Left hindlimb (tissue), 1 donor: ENCODE measurements at regions not wholly inside any gene's neighbourhood (a gene's known extent, or its start where the extent isn't known, plus 50 kb on each side); places are given as distances from the start of the nearest gene placed in this dataset.
"Not testable (repeated sequence)": the region's sequence is repeated elsewhere in the genome, so short reads cannot be mapped to it uniquely, and the experiment has no call there.

ENCODE experiments used
- DNase-seq: peaks from one replicate; pipeline ENCODE4 v3.0.0-alpha.2; 2018

DNA sequence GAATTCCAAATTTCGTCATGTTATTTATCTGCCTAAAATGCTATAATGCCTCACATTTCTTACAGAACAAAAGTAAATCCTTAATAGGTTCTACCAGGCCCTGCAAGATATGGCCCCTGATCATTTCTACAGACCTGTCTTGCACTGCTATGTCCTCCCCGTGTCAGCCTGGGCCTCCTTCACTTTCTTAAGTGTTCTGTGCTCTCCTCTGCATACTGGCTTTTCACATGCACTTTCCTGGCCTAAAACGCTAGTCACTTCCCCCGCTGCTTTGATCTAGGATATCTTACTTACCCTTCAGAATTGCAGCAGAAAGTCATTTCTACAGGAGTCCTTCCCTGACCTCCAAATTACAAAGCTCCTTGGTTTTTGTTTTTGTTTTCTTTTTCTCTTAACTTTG lies 551.3 kb downstream of the NSUN3 start:
- DNase-seq, result no peak

DNA sequence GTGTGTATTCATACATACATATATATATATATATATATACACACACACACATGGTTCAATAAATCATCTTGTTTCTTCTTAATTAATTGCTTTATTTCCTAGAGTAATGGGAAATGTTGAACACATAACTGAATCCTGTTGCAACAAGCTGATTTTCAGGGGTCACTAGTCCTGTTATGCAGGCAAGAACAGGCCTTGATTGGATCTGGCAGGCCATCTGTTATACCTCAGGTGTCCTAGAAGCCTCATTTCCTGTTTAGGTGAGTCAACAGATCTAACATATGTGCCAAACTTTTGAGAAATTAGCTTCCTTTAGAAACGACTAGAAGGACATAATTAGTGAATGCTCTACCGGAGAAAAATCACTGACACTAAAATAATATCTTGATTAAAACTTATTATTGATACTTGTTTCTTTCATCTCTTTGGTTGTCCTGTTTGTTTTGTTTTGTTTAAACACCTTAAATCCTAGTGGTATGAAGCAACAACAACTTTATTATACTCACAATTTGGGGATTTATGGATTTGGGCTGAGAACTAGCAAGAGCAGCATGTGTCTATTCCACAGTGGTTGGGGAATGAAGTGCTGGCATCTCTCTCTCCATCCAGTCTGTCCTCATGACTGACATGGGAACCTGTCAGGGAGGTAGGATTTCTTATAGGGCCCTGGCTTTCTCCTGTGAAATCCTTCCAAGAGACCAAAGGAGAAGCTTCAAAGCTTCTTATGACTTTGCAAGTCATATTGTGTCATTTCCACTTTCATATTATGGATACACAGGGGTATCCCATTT lies 552.6 kb downstream of the NSUN3 start:
- no peak for DNase-seq

DNA sequence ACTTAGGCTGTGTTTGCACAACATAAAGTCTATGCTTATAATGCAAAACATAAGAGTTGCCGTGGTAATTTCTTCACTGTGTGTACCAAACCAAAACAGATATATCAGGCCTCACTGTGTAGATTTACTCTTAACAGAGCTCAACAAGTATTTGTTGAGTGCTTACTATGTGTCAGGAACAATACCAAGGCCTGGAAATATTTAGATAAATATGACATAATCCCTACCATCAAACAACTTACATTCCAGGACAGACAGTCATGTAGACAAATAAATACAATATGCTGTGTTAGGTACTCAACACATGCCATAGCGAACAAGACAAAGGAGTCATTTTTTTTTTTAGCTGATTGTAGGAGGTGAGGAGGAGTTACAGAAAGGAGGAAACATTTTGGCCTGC lies 554.0 kb downstream of the NSUN3 start:
- no peak for DNase-seq

DNA sequence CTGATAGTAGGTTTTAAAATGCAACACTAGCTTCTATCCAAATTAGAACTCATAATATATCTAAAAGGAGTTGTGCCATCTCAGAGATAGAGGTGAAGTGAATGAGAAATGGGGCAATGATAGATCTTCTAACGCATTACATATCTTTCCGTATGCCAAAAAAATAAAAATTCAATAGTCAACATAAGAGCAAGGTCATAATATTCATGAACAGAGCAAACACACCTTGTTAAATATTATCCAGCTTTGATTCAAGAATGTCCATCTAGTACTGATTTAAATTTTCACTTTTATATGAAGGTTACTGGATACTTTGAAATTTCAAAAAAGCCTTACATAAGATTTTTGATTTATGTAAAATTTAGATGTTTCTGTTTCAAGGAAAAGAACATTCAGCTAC lies 554.5 kb downstream of the NSUN3 start:
- no peak for DNase-seq

DNA sequence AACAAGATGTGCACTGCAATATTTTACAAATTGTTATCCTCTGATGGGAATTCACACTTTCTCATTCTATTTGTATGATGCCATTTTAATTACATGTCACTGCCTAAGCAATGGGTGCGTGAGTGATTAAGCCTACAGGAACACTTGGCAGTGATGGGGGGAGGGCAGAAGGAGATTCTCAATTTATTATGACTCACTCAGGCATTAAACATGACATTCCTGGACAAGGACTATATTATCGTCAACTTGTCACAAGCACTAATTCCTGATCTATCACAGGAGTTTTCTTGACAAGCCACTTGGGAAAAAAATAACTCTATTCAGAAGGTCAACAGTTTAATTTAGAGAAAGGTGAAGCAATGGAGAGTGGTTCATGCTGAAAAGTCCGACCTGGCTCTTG lies 556.8 kb downstream of the NSUN3 start:
- DNase-seq, result no peak

DNA sequence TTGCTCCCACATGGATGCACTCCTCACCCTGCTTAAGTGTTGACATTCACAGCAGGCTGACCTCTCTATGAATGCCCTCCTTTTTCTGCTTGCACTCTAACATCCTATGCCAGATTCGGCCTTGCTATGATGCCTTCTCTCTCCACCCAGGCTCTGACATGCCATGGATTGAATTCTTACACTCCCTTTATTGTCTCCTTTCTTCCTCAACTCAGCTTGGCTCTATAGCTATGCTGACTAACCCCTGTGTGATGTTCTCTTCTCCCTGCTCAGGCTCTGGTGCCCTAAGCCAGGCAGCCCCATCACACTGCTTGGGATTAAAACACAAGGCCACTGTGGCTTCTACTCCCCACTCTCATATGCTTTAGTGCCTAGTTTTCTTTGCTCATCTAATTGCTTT lies 563.7 kb downstream of the NSUN3 start:
- no peak for DNase-seq

DNA sequence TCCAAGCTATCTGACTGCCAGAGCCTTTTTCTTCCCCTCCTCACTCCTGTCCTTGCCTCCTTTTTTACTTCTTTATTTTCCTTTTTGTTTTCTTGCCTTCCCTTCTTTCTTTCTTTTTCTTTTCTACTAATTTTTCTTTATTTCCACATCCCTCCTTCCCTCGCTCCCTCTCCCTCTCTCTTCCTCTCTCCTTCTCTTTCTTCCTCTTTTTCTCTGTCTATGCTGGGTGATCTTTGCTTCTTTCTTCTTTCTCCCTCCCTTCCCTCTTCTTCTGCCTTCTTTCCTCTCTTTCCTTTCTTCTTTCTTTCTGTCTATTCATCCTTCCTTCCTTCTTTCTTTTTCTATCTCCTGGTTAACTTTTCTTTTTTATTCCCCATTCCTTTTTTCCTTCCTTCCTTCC lies 564.8 kb downstream of the NSUN3 start:
- no peak for DNase-seq

DNA sequence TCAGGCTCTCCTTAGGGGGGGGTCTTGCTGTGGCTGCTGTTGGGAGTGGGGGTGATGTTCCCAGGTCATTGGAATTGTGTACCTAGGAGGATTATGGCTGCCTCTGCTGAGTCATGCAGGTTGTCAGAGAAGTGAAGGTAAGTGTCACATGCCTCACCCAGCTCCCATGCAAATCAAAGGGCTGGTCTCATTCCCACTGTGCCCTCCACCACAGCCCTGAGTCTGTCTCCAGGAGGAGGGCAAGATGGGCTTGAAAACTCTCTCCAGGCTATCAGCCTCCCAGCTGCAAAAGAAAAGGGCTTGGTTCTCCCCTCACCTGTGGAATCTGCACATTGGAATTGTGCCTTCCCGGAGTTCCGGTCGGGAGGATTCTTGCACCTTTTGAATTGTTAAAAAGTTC lies 580.5 kb downstream of the NSUN3 start:
- no peak for DNase-seq

DNA sequence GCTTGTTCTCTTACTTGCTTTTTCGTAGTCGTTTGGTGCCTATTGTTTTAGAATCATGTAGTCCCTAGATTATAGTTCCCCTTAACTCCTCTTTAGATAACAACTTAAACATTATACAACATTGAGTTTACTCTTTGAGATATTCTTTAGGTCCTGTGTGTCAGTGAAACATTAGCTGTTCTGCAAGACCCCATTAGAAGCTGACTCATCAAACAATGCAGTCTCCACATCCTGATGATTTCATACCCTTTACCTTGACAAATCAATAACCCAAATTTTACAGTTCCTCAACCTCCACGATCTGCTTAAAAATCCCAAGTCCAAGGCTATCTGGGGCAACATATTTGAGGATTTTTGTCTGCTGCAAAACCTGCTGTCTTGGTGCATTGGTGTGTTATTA lies 582.9 kb downstream of the NSUN3 start:
- no peak for DNase-seq

DNA sequence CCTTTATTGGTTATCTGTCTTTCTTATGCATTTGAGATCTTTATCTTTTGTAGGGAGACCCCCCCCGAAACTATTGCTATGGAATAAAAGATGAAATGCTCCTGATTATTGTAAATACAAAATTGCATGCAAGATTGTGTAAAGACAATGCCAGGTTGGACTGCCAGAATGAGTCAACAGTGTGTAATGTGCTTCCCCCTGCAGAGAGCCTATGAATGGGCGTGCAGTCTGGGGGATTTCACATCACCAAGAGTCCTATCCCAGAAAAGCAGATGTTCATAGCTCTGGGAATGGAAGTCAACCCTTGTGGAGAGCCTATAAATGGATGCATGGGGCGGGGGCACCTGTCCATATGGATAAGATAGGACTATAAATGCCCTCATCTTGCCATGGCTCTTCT lies 584.3 kb downstream of the NSUN3 start:
- DNase-seq, result no peak

DNA sequence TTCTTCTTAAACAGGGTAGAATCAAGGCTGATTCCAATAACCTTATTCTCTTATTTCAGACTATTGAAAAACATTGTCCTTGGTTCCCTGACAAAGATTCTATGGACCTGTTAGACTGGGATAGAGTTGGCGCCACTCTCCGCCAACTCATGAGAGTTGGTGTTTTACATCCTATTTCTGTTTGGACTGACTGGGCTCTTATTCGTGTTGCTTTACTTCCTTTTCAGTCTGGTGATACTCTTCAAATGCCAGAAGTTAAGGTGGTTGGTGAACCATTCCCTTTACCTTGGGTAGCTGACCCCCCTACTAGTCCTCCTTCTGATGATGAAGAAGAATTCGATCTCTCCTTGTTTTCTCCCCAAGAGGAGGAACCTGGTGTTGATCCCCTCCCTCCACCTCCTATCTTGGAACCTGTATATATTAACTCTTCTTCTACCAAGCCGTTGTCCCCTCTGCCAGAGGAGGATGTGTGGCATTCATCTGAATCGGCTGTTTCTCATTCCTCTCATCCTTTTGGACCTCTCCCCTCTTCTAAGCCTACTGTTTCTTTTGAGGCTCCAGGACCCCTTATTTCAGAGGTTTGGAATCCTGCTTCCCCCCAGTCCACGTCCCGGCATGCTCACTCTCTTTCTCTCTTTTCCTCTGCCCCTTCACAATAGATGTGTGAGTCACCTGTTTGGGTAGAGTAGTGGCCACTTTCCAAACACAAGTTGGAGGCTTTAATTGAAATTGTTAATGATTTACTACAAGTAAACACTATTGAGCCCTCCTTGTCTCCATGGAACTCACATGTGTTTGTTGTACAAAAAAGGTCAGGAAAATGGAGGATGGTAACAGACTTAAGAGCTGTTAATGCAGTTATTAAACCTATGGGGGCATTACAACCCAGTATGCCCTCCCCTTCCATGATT lies 585.7 kb downstream of the NSUN3 start:
- not testable (repeated sequence) for DNase-seq

DNA sequence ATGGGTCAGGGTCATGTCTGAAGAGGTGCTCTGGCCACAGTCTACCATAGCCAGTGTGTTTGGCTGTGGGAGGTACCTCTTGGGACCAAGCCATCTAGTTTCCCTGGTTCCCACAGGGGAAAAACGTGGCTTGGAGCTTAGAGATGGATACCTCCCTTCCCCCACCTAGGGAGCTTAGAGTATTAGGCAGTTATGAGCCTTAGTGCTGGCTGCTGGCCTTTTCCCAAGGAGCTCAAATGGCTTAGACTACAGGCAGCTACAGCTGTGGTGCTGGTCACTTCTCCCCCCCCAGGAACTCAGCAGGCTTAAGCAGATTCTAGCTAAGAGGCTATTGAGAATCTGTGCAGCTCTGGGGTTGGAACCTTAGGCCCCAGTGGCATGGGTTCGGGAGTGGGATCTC lies 591.2 kb downstream of the NSUN3 start:
- no peak for DNase-seq

DNA sequence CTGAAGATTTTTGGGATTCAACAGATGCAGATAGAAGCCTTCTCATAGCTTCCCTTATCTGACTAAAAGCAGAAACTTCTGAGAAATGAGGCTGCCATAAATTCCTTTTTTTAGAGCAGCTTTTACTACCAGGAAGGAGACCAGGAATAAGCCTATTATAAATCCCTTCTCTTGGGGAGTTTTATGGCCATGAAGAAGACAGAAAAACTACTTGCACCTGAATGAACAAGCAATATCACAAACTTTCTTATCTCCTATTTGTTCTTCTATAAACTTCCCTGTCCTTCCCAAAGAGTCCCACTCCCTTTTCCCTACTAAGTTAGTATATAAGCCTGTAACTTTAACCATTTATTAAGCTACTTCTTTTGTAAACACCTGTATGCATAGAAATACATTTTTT lies 603.1 kb downstream of the NSUN3 start:
- no peak for DNase-seq

DNA sequence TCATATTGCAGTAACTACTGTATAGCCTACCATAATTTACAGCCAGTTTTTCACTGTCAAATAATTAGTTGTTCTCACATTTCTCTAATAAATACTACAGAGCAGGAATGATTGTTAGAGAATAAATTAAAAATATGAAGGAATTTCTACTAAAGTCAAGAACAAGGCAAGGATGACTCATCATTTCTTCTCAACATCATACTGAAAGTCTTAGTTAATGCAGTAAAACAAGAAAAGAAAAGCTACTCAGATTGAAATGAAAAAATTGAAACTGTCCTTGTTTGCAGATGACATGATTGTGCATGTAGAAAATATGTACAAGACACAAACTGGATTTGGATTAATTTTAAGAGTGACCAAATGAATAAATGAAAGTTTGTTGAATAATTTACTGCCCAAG lies 608.2 kb downstream of the NSUN3 start:
- DNase-seq, result no peak

DNA sequence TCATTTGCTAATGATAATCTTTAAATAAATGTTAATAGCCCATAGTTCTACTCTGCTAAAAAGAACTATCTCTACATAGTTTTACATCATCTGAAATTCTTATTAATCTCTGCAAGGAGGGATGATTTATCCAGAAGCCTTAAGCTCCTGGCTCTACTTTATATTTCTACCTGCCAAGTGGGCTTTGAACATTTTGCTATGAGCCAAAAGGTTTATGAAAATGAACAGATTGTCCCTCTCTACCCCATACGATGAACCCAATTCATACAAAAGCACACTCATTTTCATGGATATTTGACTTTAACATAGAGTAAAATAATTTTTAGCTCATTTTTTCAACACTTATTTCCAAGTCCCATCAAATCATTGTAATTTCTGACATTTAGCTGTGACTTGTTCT lies 611.0 kb downstream of the NSUN3 start:
- no peak for DNase-seq

DNA sequence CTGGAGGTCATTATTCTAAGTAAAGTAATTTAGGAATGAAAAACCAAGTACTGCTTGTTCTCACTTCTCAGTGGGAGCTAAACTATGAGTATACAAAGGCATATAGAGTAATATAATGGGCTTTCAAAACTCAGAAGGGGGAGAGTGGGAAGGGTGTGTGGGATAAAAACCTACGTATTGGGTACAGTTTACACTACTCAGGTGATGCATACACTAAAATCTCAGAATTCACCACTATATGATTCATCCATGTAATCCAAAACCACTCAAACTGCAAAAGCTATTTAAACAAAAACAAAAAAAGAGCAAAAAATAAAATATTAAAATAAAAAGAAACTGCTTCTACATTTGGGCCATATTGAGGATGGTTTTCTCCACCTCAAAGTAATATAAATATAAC lies 623.3 kb downstream of the NSUN3 start:
- DNase-seq, result no peak

DNA sequence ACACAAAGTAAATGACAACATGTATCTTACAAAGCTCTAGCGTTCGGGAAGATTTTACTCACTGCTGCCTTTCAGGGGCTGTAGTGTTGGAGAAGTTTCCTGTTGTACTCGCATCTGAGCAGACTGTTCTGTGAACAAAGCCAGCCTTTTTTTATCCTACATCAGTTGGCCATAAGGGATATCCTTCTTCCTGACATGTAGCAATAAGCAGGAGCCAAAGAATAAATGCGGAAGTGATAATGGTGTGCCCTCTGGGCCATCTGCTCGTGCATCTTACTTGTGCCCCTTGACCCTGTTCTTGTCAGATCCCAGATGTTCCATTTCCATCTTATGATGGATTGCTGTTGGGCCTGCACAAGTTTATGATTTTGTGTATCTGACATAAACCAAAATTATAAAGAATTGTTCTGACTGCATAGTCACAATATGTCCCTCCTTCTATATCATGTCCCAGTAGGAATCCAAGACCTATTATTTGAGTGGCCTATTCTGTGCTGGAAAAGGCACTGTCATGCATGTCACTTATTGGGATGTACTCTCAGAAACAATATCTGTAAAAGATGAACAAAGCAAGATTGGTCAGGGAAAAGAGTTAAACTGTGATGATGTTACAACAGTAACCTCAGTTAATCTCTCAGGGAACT lies 631.3 kb downstream of the NSUN3 start:
- DNase-seq, result no peak

DNA sequence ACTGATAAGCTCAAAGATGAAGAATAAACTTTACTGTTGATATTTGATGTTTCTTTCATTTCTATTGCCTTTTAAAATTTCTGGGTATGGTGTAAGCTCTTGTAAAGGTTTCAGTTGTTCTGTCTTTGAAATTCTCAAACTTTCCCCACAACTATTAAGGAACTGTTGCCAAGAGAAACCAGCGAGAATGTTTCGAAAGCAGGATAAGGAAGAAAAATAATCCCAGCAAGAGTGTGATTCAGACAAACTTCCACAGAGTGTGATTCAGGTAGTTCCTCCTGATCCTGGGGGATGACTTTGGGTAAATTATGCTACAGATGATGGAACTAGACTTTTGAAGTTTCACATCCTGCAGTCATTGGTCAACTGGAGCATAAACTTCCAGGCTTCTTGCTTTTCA lies 632.0 kb downstream of the NSUN3 start:
- no peak for DNase-seq

DNA sequence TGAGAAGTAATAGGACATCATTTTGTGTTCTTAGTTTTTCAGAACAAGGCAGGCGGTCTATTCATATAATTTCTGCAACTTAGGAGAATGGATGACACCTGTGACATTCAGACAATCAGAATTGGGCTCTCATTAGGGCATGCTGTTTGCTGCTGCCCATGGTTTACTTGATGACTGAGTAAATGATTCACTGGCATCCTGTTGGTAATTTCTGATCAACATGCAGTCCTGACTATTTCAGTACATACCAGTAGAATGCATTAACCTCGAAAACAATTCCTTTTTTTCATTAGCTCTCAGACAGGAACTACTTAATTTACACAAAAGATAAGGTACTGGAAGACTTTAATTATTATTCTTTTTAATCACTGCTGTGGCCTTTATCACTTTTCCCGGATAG lies 641.6 kb downstream of the NSUN3 start:
- no peak for DNase-seq

DNA sequence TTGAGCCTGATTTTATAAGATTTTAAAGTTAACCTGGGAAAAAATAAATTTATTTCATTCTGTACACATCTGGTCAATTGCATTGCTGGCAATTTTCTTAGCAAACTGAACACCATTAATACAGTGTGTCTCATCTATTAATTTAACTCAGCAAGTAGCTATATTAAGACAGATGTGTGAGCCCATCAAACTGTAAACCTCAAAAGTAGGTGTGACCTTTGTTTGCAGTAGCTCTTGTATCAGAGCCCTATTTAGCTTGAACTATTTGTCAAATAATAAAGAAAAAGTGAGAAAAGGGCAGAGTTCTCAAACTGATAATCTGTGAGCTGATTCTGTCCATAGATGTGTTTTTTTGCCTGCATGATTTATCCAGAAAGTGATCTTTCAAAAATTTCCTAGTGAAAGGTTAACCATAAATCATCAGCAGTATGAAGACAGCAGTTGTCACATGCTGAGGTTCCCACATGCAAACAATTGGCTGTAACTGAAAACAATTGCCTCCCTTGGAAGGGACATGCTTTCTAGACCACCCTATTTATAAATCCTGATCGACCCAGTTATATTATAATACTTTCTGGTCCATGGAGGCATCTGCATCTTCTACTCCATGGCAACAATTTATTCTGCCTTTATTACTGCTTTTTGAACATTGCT lies 646.5 kb downstream of the NSUN3 start:
- no peak for DNase-seq

DNA sequence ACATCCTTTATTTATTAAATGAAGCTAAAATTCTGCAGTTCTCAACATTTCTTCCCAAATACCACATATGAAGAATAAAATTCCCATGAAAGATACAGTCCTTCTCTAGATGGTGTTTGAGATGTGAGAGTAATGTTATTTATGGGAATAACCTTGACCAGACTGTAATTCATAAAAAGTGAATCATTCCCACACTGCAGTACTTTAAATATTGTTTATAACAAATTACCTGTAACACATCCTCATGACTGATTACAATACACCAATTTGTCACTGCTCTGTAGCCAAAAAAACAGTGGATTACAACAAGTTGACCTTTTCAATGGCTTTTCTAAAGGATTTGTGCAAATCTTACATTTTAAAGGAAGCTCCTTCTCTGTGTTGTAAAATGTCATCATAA lies 651.3 kb downstream of the NSUN3 start:
- DNase-seq, result no peak

DNA sequence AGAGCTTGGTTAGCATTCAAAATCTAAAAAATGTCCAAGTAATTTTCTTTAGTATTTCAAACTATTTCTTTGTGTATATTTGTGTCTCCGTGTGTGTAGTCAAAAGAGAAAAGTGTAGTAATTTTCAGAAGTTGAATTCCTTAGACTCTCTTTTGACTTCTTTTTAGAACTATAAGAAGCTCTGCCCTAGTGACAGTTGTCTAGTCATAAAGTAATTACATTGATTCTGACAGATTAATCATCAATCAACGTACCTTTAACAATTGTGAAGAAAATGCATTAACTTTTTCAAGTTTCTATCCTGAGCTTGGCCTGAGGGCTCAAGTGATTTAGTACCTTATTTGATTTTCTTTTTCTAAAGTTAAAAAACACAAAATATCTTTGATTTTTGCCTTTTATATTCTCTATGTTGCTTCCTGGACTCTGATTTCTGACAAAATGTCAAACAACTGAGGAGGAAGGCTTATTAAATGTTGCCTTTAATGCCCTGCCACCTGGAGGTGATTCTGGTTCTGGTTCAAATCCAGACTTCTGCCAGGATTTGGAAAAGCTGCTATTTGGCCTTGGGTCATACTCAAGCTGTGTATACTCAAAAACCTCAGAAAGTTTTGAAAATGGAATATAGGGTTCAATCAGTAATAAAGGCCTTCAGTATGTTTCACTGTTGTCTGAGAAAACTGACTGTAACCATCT lies 653.6 kb downstream of the NSUN3 start:
- no peak for DNase-seq

DNA sequence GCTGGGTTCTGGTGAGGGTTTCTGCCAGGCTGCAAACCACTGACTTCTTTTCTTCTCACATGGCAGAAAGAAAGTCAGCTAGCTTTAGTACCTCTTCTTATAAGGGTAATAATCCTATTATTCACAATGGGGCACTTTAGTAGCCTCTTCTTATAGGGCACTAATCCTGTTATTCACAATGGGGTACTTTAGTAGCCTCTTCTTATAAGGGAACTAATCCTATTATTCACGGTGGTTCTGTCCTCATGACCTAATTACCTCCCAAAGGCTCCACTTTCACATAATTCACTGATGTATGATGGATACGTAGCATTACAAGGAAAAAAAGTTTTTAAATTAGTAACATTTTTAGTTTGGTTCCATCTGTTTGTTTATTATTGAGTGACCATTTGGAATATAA lies 671.3 kb downstream of the NSUN3 start:
- no peak for DNase-seq
